Fibroblast of gingiva (primary cell): ENCODE measurements at regions not wholly inside any gene's neighbourhood (a gene's known extent, or its start where the extent isn't known, plus 50 kb on each side); places are given as distances from the start of the nearest gene placed in this dataset.
"Not testable (repeated sequence)": the region's sequence is repeated elsewhere in the genome, so short reads cannot be mapped to it uniquely, and the experiment has no call there.

Source experiments
- DNase-seq: peaks from one replicate; pipeline ENCODE4 v3.0.0-alpha.2; 2011; ENCODE audit warnings: low read depth

GRCh38 chr11:112310848-112311247 lies 50.2 kb upstream of the PLET1 start:
- no peak for DNase-seq

DNA sequence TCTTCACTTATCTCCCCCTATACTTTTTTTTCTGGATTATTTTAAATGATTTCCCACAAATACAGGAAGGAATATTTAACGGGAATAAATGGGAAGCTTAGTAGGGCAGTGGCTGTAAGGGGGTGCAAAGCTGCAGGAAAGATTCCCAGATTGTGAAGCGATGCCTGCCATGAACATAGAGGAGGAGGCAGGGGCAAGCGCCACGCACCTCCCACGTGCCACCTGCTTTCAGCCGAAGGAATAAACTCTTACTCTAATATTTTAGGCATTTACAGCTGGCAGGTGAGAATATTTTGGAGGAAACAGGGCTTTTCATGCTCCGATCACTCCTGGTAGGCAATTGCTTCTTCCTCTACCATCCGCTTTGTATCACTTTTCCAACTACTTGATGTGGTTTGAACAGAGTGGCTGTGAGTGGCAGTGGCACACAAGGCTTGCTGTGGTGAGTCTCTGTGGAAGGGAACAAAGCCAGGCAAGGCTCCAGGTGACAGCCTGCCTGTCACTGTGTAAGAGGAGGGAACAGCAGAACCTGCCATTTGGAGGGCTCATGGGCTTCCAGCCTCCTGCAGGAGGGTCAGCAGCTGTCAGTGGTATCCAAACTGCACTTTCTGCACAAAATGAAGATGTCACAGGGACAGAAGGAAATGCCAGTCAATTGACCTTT lies 54.5 kb upstream of the PLET1 start:
- DNase-seq = no peak

DNA sequence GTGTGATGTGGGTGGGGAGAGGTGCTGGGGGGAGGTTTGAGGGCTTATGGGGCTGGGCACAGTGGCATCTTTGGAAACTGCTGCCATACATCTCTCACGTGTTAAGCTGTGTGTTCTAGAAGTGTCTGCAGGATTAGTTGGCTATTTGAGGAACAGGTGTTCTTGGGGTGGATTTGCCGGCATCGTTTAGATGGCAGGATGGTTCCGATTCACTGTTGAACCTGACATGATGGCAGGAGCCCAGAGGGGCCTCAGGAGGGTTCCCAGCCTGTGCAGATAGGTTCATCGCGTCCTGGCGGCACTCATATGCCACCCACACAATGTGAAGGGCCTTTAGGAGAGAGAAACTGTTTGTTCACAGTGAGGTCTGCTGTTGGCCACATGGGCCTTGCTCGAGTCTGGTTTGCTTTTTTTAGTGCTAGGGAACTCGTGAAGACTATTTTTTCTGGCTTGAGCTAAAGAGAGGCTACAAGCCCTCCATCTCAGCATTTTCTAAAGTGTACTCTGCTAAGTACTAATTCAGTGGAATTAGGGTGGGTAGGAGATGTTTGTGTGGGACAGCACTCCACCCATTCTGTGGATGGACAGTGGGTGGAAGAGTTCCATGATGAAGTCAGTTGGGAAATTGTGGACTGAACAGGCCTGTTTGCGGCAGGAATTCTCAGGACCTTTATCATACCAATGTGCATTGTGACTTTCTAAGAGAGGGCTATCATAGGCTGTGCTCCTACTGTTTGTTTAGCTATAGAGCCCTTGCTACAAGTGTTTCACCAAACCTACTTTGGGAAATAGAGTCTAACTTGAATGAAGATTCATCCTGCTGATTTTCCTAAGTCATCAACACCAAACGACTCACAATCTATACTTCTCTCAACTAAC lies 55.4 kb upstream of the PLET1 start:
- no peak for DNase-seq

DNA sequence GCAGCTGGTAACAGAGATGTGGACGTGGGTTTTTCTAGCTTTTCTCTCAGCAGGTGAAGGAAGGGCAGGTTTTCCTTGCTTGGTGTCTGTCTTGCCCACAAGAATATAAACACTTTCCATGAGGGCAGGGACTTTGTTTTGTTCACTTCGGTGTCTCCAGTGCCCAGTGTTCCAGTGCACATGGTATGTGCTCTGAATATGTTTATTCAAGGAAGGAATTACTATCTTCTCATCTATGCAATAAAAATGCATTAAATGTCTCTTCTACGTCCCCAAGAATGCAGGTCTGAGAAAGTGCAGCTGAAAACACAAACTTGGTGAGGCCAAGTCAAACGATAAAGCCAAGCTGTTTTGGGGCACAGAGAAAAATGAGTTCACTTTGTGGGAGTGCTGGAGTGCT lies 56.3 kb upstream of the PLET1 start:
- no peak for DNase-seq

GRCh38 chr11:112318184-112318591 lies 57.5 kb upstream of the PLET1 start:
- peak; percentile 86 for DNase-seq

GRCh38 chr11:112318661-112319060 lies 58.0 kb upstream of the PLET1 start:
- no peak for DNase-seq

- peak; percentile 61 for DNase-seq
Measured at GRCh38 chr11:112320668-112321067, 60.0 kb upstream of the PLET1 start.

DNA sequence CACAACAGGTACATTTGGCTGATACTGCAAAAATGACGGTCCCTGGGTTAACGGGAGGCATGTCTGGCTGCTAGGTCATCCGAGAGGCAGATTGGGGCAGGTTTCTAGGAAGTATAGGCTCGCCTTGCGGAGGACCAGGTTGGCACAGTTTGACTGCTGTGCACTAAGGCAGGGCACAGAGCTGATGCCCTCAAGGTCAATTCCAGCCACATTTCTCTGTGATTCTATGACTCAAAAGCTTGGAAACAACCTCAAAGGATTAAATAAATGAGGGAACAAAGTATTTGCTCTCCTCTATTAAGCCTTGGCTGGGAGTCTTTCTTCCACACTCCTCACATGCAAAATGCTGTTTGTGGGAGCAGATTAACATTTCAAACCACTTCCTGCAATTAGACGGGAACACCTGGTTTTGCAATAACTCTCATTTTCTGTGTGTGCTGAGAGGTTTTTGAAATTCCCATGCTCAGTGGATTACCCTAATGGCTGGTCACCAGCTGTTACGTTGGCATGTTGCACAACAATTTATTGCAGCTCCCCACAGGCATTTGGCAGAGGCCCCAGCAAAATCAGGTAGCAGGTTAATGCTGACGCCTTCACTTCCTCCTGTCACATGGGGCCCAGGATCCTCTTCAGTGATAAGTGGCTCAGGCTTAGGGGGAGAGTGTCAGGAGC lies 61.0 kb upstream of the PLET1 start:
- DNase-seq = peak; percentile 80

GRCh38 chr11:112322173-112322790 lies 61.6 kb upstream of the PLET1 start:
- DNase-seq = no peak

DNA sequence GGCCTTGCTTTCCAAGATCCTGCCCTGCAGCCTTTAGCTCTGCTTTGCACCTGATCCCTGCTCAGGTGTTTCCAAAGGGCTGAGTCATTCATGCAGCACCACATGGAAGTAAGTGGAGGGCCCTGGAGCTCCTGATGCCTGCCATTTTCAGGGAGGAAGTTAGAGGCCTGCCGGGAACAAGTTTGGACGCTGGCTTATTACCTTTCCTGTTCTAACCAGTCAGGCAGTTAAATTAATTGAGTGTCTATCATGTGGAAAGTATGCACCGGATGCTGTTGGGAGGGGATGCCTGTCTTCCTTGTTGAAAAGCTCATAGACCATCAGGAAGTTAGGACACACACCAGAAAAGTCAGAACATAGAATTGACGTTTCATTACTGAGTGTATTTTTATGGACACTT lies 73.7 kb upstream of the PLET1 start:
- no peak for DNase-seq

DNA sequence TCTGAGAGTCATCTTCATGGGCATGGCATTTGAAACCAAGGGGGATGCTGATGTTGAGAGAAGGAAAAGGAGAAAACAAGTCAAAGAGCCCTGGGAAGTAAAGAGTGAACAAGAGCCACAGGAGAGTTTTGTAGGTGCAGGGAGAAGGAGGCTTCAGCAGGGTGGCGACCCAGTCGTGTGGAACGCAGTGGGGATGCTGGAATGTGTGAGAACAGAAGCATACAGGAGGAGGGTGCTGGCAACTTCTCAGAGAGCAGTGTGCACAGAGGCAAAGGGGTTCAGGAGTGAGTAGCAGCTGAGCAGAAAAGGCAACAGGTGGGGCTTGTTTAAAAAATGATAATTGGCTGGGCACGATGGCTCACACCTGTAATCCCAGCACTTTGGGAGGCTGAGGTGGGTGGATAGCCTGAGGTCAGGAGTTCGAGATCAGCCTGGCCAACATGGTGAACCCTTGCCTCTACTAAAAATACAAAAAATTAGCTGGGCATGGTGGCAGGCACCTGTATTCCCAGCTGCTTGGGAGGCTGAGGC lies 75.8 kb upstream of the PLET1 start:
- DNase-seq = no peak

GRCh38 chr11:112339566-112339965 lies 78.9 kb upstream of the PLET1 start:
- no peak for DNase-seq

DNA sequence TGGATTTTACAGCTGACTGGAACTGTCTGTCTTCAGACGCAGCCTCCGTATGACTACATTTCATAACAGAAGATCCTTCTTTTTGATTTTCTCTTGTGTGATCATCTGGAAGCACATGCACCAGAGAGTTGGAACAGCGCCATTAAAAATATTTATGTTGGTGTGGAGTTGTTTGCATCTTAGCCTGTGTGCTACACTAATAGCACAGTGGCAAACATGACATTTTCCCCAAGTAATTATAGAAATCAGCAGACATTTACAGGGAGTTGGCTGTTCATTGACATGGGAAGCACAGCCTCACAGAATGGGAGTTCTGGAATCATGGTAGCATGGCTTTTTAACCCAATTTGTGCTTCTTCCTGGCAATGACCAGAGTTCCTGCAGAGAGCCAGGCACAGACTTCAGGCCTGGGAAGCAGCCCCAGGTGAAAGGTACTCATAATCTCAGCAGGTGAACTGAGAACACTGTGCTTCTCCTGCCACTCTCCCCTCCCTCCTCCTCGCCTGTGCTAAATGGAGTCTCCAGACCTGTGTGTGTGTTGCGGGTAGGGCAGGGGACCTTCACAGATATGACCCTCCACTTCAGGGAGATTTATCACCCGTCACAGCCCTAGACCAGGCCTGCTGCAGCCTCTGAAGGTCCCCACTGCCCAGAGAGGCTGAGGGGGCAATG lies 82.8 kb upstream of the PLET1 start:
- peak; percentile 48 for DNase-seq

GRCh38 chr11:112344040-112344413 lies 83.4 kb upstream of the PLET1 start:
- no peak for DNase-seq

DNA sequence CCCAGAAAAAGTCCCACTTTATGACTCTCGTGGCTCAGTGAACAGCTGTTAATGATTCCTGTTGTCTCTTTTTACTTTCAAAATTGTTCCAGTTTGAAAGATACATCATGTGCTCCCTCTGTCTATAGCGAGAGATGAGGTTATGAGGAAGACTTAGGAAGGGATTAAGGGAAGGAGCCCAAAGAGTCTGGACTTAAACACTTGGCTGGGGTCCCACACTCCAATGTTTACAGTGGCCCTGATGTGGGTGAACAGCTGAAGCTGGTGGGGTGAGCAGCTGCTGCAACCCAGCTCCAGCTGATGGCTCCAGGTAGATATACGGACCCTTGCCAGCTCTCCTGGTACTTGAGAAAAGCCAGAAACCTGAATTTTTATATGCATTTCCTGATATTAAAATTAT lies 84.5 kb upstream of the PLET1 start:
- no peak for DNase-seq

DNA sequence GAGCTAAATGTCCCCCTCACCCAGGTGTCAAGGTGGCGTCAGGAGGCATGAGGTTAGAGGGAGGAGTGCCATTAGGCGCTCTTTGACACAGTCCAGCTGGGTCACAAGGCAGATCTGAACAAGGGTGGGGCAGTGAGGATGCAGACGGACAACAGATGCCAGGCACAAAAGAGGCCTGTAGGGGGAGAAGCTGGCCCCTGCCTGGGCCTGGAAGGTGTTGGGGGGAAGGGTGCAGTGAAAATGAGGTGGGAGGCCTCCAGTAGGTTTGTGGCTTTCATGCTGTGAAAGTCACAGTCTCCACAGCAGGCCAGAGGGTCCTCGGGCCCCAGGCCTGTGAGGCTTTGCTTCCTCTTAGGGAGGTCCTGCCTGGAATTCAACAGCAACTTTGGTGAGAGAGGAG lies 85.0 kb upstream of the PLET1 start:
- no peak for DNase-seq

GRCh38 chr11:112346586-112346985 lies 85.9 kb upstream of the PLET1 start:
- DNase-seq = no peak

DNA sequence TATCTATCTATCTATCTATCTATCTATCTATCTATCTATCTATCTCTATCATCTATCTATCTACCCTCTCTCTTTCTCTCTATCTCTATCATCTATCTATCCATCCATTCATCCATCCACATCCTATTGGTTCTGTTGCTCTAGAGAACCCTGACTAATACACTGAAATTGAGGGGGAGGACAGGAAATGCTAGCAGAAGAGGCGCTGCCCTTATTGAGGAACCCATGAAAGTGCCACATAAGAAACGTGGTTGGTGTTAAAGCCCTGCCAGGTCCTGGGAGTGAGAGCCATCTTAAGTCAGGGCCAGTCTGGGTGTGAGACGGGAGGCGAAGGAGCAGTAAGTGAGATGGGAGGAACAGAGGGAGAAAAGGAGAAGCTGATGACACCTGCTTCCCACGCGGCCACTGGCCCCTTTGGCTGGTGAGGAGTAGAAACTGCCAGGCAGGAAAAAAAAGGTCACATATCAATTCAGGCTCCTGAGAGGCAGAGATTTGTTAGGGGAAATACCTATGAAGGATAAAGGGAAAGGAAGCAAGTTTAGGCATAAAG lies 87.9 kb upstream of the PLET1 start:
- DNase-seq = no peak

DNA sequence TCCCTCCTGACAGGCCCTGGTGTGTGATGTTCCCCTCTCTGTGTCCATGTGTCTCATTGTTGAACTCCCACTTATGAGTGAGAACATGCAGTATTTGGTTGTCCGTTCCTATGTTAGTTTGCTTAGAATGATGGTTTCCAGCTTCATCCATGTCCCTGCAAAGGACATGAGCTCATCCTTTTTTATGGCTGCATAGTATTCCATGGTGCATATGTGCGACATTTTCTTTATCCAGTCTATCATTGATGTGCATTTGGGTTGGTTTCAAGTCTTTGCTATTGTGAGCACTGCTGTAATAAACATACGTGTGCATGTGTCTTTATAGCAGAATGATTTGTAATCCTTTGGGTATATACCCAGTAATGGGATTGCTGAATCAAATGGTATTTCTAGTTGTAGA lies 90.8 kb upstream of the PLET1 start:
- not testable (repeated sequence) for DNase-seq

- DNase-seq = no peak
Measured at GRCh38 chr11:112352907-112353306, 92.2 kb upstream of the PLET1 start.

- DNase-seq = no peak
Measured at GRCh38 chr11:112354364-112354763, 93.7 kb upstream of the PLET1 start.
